Gastrocnemius medialis (tissue), 4 donors: ENCODE measurements at regions not wholly inside any gene's neighbourhood (a gene's known extent, or its start where the extent isn't known, plus 50 kb on each side); places are given as distances from the start of the nearest gene placed in this dataset.

Experiments
- POLR2A ChIP-seq, 2 donors: fragments of 450-650 bp; IDR thresholded peaks; one replicate each; pipeline ENCODE4 v1.6.1; 2017; ENCODE audit warnings: antibody characterized with exemption in 2 of 2, mild to moderate bottlenecking in 2 of 2, moderate library complexity in 2 of 2
- TF ChIP-seq, protein P1 (sequence below), 5 experiments: fragments of 450-650 bp in 3 of 5; fragments of 200-600 bp in 2 of 5; sonication (generic) in 2 of 5; IDR thresholded peaks in 4 of 5; conservative IDR thresholded peaks in 1 of 5; 1 replicate in 4 of 5; 2 replicates in 1 of 5; pipeline ENCODE4 v1.5.1; 2016 to 2019; ENCODE audit warnings: antibody characterized with exemption in 5 of 5, mild to moderate bottlenecking in 3 of 5, moderate library complexity in 3 of 5

DNA sequence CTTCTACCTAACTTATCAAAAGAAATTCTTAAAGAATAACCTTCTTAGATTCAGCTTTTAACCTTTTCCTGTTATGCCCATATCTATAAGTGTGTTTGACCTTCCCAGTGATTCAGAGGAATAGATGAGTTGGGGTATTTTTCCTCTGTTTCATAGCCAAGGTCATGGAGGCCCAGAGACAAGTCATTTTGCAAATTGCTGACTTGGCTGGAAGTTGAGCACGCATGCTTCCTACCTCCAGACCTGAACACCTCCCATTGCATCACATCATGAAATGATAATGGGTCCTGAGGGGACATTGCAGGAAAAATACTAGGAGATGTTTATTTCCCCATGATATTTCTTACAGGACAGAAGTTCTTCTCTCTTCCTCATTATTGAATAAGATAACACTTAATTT, 158.6 kb upstream of the LMCD1 start:
- TF ChIP-seq, protein P1, sequence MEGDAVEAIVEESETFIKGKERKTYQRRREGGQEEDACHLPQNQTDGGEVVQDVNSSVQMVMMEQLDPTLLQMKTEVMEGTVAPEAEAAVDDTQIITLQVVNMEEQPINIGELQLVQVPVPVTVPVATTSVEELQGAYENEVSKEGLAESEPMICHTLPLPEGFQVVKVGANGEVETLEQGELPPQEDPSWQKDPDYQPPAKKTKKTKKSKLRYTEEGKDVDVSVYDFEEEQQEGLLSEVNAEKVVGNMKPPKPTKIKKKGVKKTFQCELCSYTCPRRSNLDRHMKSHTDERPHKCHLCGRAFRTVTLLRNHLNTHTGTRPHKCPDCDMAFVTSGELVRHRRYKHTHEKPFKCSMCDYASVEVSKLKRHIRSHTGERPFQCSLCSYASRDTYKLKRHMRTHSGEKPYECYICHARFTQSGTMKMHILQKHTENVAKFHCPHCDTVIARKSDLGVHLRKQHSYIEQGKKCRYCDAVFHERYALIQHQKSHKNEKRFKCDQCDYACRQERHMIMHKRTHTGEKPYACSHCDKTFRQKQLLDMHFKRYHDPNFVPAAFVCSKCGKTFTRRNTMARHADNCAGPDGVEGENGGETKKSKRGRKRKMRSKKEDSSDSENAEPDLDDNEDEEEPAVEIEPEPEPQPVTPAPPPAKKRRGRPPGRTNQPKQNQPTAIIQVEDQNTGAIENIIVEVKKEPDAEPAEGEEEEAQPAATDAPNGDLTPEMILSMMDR (IDR thresholded peaks at IDR 0.05 in 4 of 5, conservative IDR thresholded peaks at IDR 0.05 in 1 of 5): no peak
- TF ChIP-seq POLR2A (IDR thresholded peaks at IDR 0.05): no peak
